Motor neuron (in vitro differentiated cells): ENCODE measurements at regions not wholly inside any gene's neighbourhood (a gene's known extent, or its start where the extent isn't known, plus 50 kb on each side); places are given as distances from the start of the nearest gene placed in this dataset.

ENCODE experiments used
- ATAC-seq, 8 experiments: fragments of 200-7000 bp; cut with Tn5 transposase; replicated peaks in 6 of 8; 2 replicates each; pipeline ENCODE4 v1.8.0; 2021; ENCODE audit warnings: mild to moderate bottlenecking in 8 of 8, moderate library complexity in 8 of 8
- H3K27ac ChIP-seq, 2 donors: fragments of 250-450 bp; sonication (Bioruptor Pico); 2 replicates each; pipeline ENCODE4 v1.9.0; 2021; ENCODE audit warnings: antibody characterized with exemption in 2 of 2, mild to moderate bottlenecking in 2 of 2, moderate library complexity in 1 of 2
- H3K4me1 ChIP-seq, 2 donors: fragments of 250-450 bp; sonication (Bioruptor Pico); replicated peaks in 1 of 2; 2 replicates each; pipeline ENCODE4 v1.6.1; 2021; ENCODE audit warnings: antibody characterized with exemption in 2 of 2, mild to moderate bottlenecking in 2 of 2, moderate library complexity in 1 of 2
- H3K4me3 ChIP-seq, 5 donors: fragments of 250-450 bp; sonication (Bioruptor Pico); 2 replicates each; pipeline ENCODE4 v1.9.0; 2021; ENCODE audit warnings: antibody characterized with exemption in 5 of 5, mild to moderate bottlenecking in 5 of 5, moderate library complexity in 4 of 5
- WGBS, 10 experiments: fragments of 450-650 bp; shearing (Covaris generic); methylation state at CpG; one replicate each; pipeline ENCODE4 v1.0.0; 2022; 5-methylcytosine and 5-hydroxymethylcytosine counted together
- in situ Hi-C, 9 experiments: fragments of 400-800 bp; cut with MboI; loops; one replicate each; pipeline ENCODE4 v1.15.0; 2021; ENCODE audit warnings: low sequenced_read_pairs in 9 of 9, low pct_unique_long_range_greater_than_20kb in 2 of 9; ENCODE audit not compliant: unreplicated experiment in 9 of 9

GRCh38 chr6:146878952-146879340 lies 280.2 kb downstream of the ADGB start:
- in situ Hi-C loops, result no loop called here

GRCh38 chr6:146879406-146880117 lies 280.8 kb downstream of the ADGB start:
- H3K4me1 ChIP-seq, result peaks cover 6 to 13% of the 10 kb centered on the region in 2 donors
- in situ Hi-C loops, result no loop called here
- no peak overlapping the region for H3K4me3 ChIP-seq
- no peak for ATAC-seq
- 33 to 89% (median 73%) methylated on average over 1 to 4 of the region's 4 CpGs; no CpG with 5 or more reads in 1 of the 10 experiments for WGBS, 10 experiments
- H3K27ac ChIP-seq, result no peak overlapping the region

More at GRCh38 chr6:146878952-146879340, 280.2 kb downstream of the ADGB start:
- Histone ChIP-seq H3K27ac (no peak overlapping the region), H3K4me3 (no peak overlapping the region), H3K4me1 (peaks cover 6 to 13% of the 10 kb centered on the region in 2 donors)
- ATAC-seq, result no peak
- WGBS, 10 experiments, result 75 to 100% (median 93%) methylated on average over 1 to 2 of the region's 2 CpGs; no CpG with 5 or more reads in 1 of the 10 experiments

DNA sequence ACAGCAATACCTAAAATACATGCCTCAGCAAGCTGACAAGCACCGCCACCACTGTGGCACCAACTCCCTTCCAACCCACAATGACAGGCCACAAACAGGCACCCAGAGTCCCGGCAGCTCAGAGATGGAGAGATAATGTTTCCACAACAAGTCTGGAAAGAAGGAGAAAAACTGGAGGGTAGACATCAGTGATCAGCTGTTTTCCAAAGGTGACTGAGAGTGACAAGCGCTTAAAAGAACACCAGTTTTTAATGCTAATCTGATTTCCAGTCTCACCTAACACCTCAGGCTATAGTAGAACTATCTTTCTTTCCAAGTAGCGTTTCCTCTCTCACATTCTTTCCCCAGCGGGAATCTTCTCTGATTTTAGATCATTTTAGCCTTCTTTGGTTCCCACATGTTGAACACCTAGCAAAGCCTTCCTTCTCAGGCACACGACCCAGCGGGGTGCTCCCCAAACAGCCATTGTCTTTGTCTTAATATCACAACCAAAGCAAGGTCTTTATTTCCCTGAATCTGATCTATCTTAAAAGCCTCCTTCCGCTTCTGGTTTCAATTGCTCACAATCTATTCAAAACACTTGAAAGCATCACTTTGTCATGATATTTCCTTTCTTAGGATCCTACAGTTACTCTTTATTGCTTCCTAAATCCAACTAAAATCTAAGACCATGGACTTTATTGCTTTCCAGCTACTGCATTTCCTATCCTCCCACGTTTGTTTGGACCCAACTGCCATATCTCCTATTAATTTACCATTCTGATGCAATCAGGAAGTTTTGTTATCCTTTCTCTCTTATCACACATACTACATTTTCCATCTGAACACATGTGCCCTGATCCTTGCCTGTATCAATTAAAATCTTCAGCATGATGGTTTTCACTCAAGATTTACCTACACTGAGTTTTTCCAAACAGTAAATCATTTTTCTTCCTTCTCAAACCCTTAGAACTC lies 282.7 kb downstream of the ADGB start:
- in situ Hi-C loops, result no loop called here
- Histone ChIP-seq H3K4me3 (no peak overlapping the region), H3K4me1 (peaks cover 1 to 6% of the 10 kb centered on the region in 2 donors), H3K27ac (no peak overlapping the region)
- ATAC-seq, result no peak
- 67 to 94% (median 86%) methylated on average over 2 to 9 of the region's 9 CpGs for WGBS, 10 experiments

GRCh38 chr6:146883640-146884531 lies 285.1 kb downstream of the ADGB start:
- in situ Hi-C loops, result no loop called here
- H3K4me1 ChIP-seq, result no peaks in the 10 kb centered on the region
- no peak overlapping the region for H3K27ac ChIP-seq
- WGBS, 10 experiments, result 57 to 100% (median 91%) methylated on average over 1 to 4 of the region's 4 CpGs
- H3K4me3 ChIP-seq, result no peak overlapping the region
- ATAC-seq, result no peak

DNA sequence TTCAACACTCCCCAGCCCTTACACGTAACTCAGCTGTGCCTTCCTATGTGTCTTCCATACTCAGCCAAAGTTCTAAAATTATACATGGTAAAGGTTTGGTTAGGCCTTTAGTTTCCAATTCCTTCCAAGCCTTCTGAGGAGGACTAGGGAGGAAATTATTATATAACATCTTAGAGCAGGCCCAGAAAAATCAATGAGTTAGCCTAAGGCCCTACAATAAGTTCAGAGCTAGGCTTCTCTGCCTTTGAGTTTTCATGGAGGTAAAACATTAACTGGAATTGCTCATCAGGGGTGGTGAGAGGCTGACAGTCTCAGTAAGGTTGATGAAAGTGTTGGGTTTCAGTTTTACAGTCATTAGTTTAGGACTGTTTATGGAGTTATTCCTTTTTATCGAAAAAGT lies 286.0 kb downstream of the ADGB start:
- Histone ChIP-seq H3K4me1 (no peaks in the 10 kb centered on the region), H3K4me3 (no peak overlapping the region), H3K27ac (no peak overlapping the region)
- in situ Hi-C loops, result no loop called here
- ATAC-seq, result no peak
- WGBS, 10 experiments, result 40 to 95% (median 67%) methylated on average over 1 to 2 of the region's 2 CpGs; no CpG with 5 or more reads in 3 of the 10 experiments

GRCh38 chr6:146885708-146886457 lies 287.1 kb downstream of the ADGB start:
- Histone ChIP-seq H3K4me1 (no peaks in the 10 kb centered on the region), H3K4me3 (no peak overlapping the region), H3K27ac (no peak overlapping the region)
- 57 to 100% (median 87%) methylated on average over 1 to 4 of the region's 4 CpGs; no CpG with 5 or more reads in 2 of the 10 experiments for WGBS, 10 experiments
- in situ Hi-C loops, result no loop called here
- ATAC-seq, result no peak

DNA sequence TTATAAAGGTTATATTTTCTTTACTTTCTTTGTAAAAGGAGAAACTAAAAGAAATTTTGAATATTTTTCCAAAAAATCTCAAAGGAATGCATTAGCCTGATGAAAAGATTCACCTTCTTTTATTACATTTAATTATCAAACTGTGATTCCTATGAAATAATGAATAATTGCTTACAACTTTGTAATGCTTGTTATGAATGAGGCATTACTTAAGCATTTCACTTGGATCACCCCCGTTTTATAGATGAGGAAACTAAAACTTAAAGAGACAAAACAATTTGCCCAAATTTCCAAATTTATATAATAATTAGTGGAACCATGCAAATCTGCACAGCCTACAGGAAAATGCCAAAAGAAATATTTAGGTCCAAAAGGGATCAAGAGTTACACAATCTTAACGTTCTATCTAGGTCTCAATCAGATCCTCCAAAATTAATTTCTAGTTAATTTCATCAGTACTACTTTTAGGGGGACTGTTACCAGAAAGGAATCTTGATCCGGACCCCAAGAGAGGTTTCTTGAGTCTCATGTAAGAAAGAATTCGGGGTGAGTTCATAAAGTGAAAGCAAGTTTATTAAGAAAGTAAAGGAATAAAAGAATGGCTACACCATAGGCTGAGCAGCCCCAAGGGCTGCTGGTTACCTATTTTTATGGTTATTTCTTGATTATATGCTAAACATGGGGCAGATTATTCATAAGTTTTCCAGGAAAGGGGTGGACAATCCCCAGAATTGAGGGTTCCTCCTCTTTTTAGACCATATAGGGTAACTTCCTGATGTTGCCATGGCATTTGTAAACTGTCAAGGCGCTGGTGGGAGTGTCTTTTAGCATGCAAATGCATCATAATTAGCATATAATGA lies 288.0 kb downstream of the ADGB start:
- 73 to 100% (median 92%) methylated on average over 1 to 5 of the region's 5 CpGs for WGBS, 10 experiments
- in situ Hi-C loops, result no loop called here
- no peak overlapping the region for H3K4me3 ChIP-seq
- no peaks in the 10 kb centered on the region for H3K4me1 ChIP-seq
- no peak overlapping the region for H3K27ac ChIP-seq
- ATAC-seq, result no peak

GRCh38 chr6:146887447-146888077 lies 288.8 kb downstream of the ADGB start:
- WGBS, 10 experiments, result 74 to 93% (median 88%) methylated on average over 1 to 7 of the region's 7 CpGs; no CpG with 5 or more reads in 1 of the 10 experiments
- Histone ChIP-seq H3K27ac (no peak overlapping the region), H3K4me1 (no peaks in the 10 kb centered on the region), H3K4me3 (no peak overlapping the region)
- in situ Hi-C loops, result no loop called here
- ATAC-seq, result no peak

- Histone ChIP-seq H3K27ac (no peak overlapping the region), H3K4me1 (no peaks in the 10 kb centered on the region), H3K4me3 (no peak overlapping the region)
- in situ Hi-C loops, result no loop called here
- 51 to 96% (median 93%) methylated on average over 3 to 4 of the region's 4 CpGs; no CpG with 5 or more reads in 5 of the 10 experiments for whole genome bisulfite sequencing, 10 experiments
- ATAC-seq, result peak in 3 of 8 experiments; percentile 62 to 85 (median 82)
These were observed 290.5 kb downstream of the ADGB start for GRCh38 chr6:146889303-146889702.

DNA sequence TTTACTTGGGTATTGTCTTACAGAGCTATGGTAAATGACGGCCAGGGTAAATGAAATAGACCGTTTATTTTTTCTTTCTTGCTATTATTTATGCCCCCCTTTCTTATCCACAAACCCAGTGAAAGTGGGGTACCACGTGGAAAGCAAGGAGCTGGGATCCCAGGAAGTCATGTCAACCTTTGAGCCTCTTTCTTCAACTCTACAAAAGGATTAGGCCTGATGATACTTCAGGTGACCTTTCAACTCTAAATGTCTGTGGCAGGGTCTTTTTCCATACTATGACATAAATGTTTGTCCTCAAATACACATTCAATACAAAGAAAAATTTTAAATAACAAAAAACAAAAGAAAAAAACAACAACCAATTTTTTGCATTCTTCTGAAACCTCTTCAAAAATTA lies 291.4 kb downstream of the ADGB start:
- no peak overlapping the region for H3K27ac ChIP-seq
- ATAC-seq, result no peak
- in situ Hi-C loops, result no loop called here
- 46 to 96% (median 83%) methylated on average over 2 to 3 of the region's 3 CpGs; no CpG with 5 or more reads in 2 of the 10 experiments for WGBS, 10 experiments
- H3K4me1 ChIP-seq, result no peaks in the 10 kb centered on the region
- no peak overlapping the region for H3K4me3 ChIP-seq
